HepG2 (cell line): ENCODE measurements at regions not wholly inside any gene's neighbourhood (a gene's known extent, or its start where the extent isn't known, plus 50 kb on each side); places are given as distances from the start of the nearest gene placed in this dataset.

Experiments used
- ATAC-seq: fragments of 200-7000 bp; cut with Tn5 transposase; 3 replicates; pipeline ENCODE4 v1.9.1; 2020; ENCODE audit warnings: mild to moderate bottlenecking, moderate library complexity
- BruUV-seq: library from RNA; stranded (reverse); fragments of 400-500 nt; replicated peaks from 2 replicates; lab custom pipeline; 2021; lab: Mats Ljungman, UMichigan
- CTCF ChIA-PET: fragments of 300-600 bp; formaldehyde crosslinking; extraction: SDS; loops from one replicate; lab custom pipeline; 2021; ENCODE audit warnings: low total read pairs, inconsistent platforms, low intra/inter-chr PET ratio; lab: Yijun Ruan, JAX
- POLR2A ChIA-PET: fragments of 350-600 bp; sonication (Branson Sonifier 250); formaldehyde crosslinking; loops from one replicate; lab custom pipeline; 2020; ENCODE audit warnings: antibody characterized with exemption, inconsistent platforms; lab: Yijun Ruan, JAX
- DNase-seq: peaks from one replicate; pipeline ENCODE4 v3.0.0-alpha.2; 2015; ENCODE audit warnings: low spot score
- FAIRE-seq: peaks from 3 replicates; lab custom pipeline; 2011; peaks lifted over from hg19 to GRCh38; lab: Jason Lieb, UNC
- H2AFZ ChIP-seq: one replicate; pipeline ENCODE4 v1.6.1; 2011; ENCODE audit warnings: low read length, inconsistent platforms
- H3K27ac ChIP-seq: fragments of 300-600 bp; 3 replicates; pipeline ENCODE4 v1.8.0; 2011; ENCODE audit warnings: mixed run types, mild to moderate bottlenecking, mixed read lengths, low read length, inconsistent platforms; ENCODE audit not compliant: insufficient read depth; ENCODE audit errors: extremely low read length
- H3K27me3 ChIP-seq, 2 experiments: fragments of 200-600 bp in 1 of 2; 2 replicates in 1 of 2; 3 replicates in 1 of 2; pipeline versions ENCODE4 v1.6.0 to v1.8.0; 2011; ENCODE audit warnings: low read length in 2 of 2, mild to moderate bottlenecking in 2 of 2, moderate library complexity in 2 of 2, inconsistent platforms in 1 of 2; ENCODE audit not compliant: insufficient read depth in 2 of 2, control insufficient read depth in 1 of 2
- H3K36me3 ChIP-seq, 2 experiments: fragments of 200-600 bp in 1 of 2; replicated peaks in 1 of 2; 2 replicates in 1 of 2; 3 replicates in 1 of 2; pipeline versions ENCODE4 v1.5.1 to v1.8.0; 2011; ENCODE audit warnings: low read length in 2 of 2, inconsistent platforms in 1 of 2; ENCODE audit not compliant: insufficient read depth in 2 of 2, control insufficient read depth in 1 of 2
- H3K4me1 ChIP-seq: 2 replicates; pipeline ENCODE4 v1.5.1; 2012; ENCODE audit warnings: low read length, inconsistent platforms; ENCODE audit not compliant: insufficient read depth
- H3K4me2 ChIP-seq: 2 replicates; pipeline ENCODE4 v1.6.0; 2011; ENCODE audit warnings: low read depth, low read length, inconsistent platforms
- H3K4me3 ChIP-seq, 3 experiments: fragments of 200-600 bp in 1 of 3; sonication (generic), shearing (Covaris generic) in 1 of 3; replicated peaks in 1 of 3; 2 replicates each; pipeline ENCODE4 v1.5.1; 2011 to 2016; ENCODE audit warnings: low read length in 3 of 3, inconsistent platforms in 2 of 3, low read depth in 2 of 3, mild to moderate bottlenecking in 2 of 3, control low read depth in 1 of 3, mixed read lengths in 1 of 3; ENCODE audit not compliant: insufficient read depth in 1 of 3
- H3K79me2 ChIP-seq: one replicate; pipeline ENCODE4 v1.6.1; 2011; ENCODE audit warnings: low read length, inconsistent platforms; ENCODE audit not compliant: insufficient read depth
- H3K9ac ChIP-seq: 2 replicates; pipeline ENCODE4 v1.6.0; 2011; ENCODE audit warnings: mild to moderate bottlenecking, low read depth, low read length, inconsistent platforms; ENCODE audit not compliant: insufficient read depth
- H3K9me3 ChIP-seq: 2 replicates; pipeline ENCODE4 v1.5.1; 2012; ENCODE audit warnings: mild to moderate bottlenecking, low read length
- H4K20me1 ChIP-seq: 2 replicates; pipeline ENCODE4 v1.6.0; 2011; ENCODE audit warnings: inconsistent platforms, mild to moderate bottlenecking, low read length, moderate library complexity; ENCODE audit not compliant: insufficient read depth
- AGO1 ChIP-seq: fragments of 200-400 bp; formaldehyde crosslinking; IDR thresholded peaks from 2 replicates; pipeline ENCODE4 v1.6.1; 2017; ENCODE audit warnings: mild to moderate bottlenecking, low read depth, low read length, moderate library complexity; ENCODE audit not compliant: poor library complexity, severe bottlenecking
- ATRX ChIP-seq: sonication (generic); formaldehyde crosslinking; IDR thresholded peaks from 2 replicates; pipeline ENCODE4 v1.4.0; 2020; ENCODE audit warnings: missing genetic modification reagents, borderline replicate concordance
- CBFB ChIP-seq: sonication (generic); formaldehyde crosslinking; IDR thresholded peaks from 2 replicates; pipeline ENCODE4 v1.4.0; 2020; ENCODE audit warnings: missing genetic modification reagents
- E2F2 ChIP-seq: sonication (generic); formaldehyde crosslinking; IDR thresholded peaks from 2 replicates; pipeline ENCODE4 v1.4.0; 2020; ENCODE audit warnings: missing genetic modification reagents, borderline replicate concordance
- FOXM1 ChIP-seq: sonication (generic); formaldehyde crosslinking; IDR thresholded peaks from 2 replicates; pipeline ENCODE4 v1.5.0; 2020; ENCODE audit warnings: missing genetic modification reagents
- HNRNPUL1 ChIP-seq: fragments of 200-400 bp; formaldehyde crosslinking; IDR thresholded peaks from 2 replicates; pipeline ENCODE4 v1.6.1; 2017; ENCODE audit warnings: low read depth, mild to moderate bottlenecking, low read length, moderate library complexity
- KLF13 ChIP-seq: sonication (generic); formaldehyde crosslinking; IDR thresholded peaks from 2 replicates; pipeline ENCODE4 v1.4.0; 2020; ENCODE audit warnings: mild to moderate bottlenecking, missing genetic modification reagents
- PAWR ChIP-seq: sonication (generic); formaldehyde crosslinking; IDR thresholded peaks from 2 replicates; pipeline ENCODE4 v1.4.0; 2020; ENCODE audit warnings: missing genetic modification reagents, mild to moderate bottlenecking, borderline replicate concordance
- PHF8 ChIP-seq: sonication (generic); formaldehyde crosslinking; IDR thresholded peaks from 2 replicates; pipeline ENCODE4 v1.5.0; 2020; ENCODE audit warnings: missing genetic modification reagents
- SETDB1 ChIP-seq: sonication (generic); formaldehyde crosslinking; IDR thresholded peaks from 2 replicates; pipeline ENCODE4 v1.5.1; 2020; ENCODE audit warnings: missing genetic modification reagents, mild to moderate bottlenecking, borderline replicate concordance
- SIX1 ChIP-seq: sonication (generic); formaldehyde crosslinking; IDR thresholded peaks from 2 replicates; pipeline ENCODE4 v1.4.0; 2020; ENCODE audit warnings: missing genetic modification reagents, borderline replicate concordance
- TEAD2 ChIP-seq: sonication (generic); formaldehyde crosslinking; IDR thresholded peaks from 2 replicates; pipeline ENCODE4 v1.9.0; 2021; ENCODE audit warnings: missing genetic modification reagents
- THYN1 ChIP-seq: sonication (generic); formaldehyde crosslinking; IDR thresholded peaks from 2 replicates; pipeline ENCODE4 v1.8.1; 2023; ENCODE audit warnings: low read depth, mild to moderate bottlenecking, moderate library complexity, missing genetic modification reagents, borderline replicate concordance
- U2AF1 ChIP-seq: fragments of 200-400 bp; formaldehyde crosslinking; optimal IDR thresholded peaks from 2 replicates; pipeline ENCODE3; 2017; ENCODE audit warnings: mild to moderate bottlenecking, low read depth, low read length
- ZFY ChIP-seq: sonication (generic); formaldehyde crosslinking; IDR thresholded peaks from 2 replicates; pipeline ENCODE4 v1.4.0; 2020; ENCODE audit warnings: missing genetic modification reagents
- ZNF232 ChIP-seq: sonication (generic); formaldehyde crosslinking; IDR thresholded peaks from 2 replicates; pipeline ENCODE4 v1.4.0; 2020; ENCODE audit warnings: missing genetic modification reagents, borderline replicate concordance
- ZNF382 ChIP-seq: sonication (generic); formaldehyde crosslinking; IDR thresholded peaks from 2 replicates; pipeline ENCODE4 v1.5.0; 2020; ENCODE audit warnings: missing genetic modification reagents, mild to moderate bottlenecking, borderline replicate concordance
- ZNF570 ChIP-seq: sonication (generic); formaldehyde crosslinking; IDR thresholded peaks from 2 replicates; pipeline ENCODE4 v1.4.0; 2020; ENCODE audit warnings: mild to moderate bottlenecking, missing genetic modification reagents, borderline replicate concordance
- WGBS: methylation state at CpG from one replicate; pipeline ENCODE4 v1.1.6; 2017; ENCODE audit warnings: low lambda C conversion rate; 5-methylcytosine and 5-hydroxymethylcytosine counted together
- in situ Hi-C: cut with HindIII; loops from 2 replicates; pipeline ENCODE4 v1.10.0; 2017; ENCODE audit warnings: low pct_unique_long_range_greater_than_20kb; ENCODE audit not compliant: extremely low pct_ligation_motif_present
- intact Hi-C: fragments of 100-400 bp; cut with micrococcal nuclease; formaldehyde crosslinking; loops from one replicate; pipeline ENCODE4 v1.10.0; 2022; ENCODE audit not compliant: unreplicated experiment

GRCh38 chr10:121222842-121223241 is 371.7 kb downstream of the WDR11 start (continued):
- TF ChIP-seq ZNF570 (CRISPR knock-in tag) (no peak), SETDB1 (no peak), AGO1 (no peak), ATRX (CRISPR knock-in tag) (no peak), E2F2 (CRISPR knock-in tag) (no peak), ZFY (CRISPR knock-in tag) (no peak), PHF8 (CRISPR knock-in tag) (no peak), CBFB (CRISPR knock-in tag) (no peak), ZNF232 (no peak), U2AF1 (no peak)

DNA sequence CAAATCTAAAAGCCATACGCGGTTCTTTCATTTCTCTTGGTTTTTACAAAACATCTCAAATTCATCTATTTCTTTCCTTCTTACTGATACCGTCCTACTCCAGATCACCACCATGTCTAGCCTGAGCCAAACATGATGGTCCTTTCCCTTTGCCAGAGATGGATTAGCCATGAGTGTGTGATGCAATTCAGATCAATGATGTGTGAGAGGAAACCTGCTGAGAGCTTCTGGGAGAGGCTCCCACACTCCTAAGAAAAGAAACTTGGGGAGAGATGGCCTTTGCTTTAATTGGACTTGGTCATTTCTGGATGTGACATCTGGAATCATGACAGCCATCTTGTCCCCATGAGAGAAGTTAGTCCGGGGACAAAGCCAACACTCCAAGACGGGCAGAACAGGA is 367.2 kb downstream of the FGFR2 start:
- FAIRE-seq (no peak), ATAC-seq (no peak), DNase-seq (no peak)
- Histone ChIP-seq H3K9me3 (no peaks in the 10 kb centered on the region), H3K79me2 (no peaks in the 10 kb centered on the region), H3K9ac (no peak overlapping the region), H3K4me1 (no peaks in the 10 kb centered on the region), H3K4me3 (no peak overlapping the region), H2AFZ (no peak overlapping the region), H4K20me1 (no peaks in the 10 kb centered on the region), H3K27ac (no peak overlapping the region), H3K36me3 (no peaks in the 10 kb centered on the region), H3K27me3 (no peaks in the 10 kb centered on the region; a peak in 1 of 5 replicates), H3K4me2 (no peak overlapping the region)
- no TSS peak for BruUV-seq
- POLR2A ChIA-PET: no interaction called here
- WGBS: 38% methylated on average over 5 of the region's 5 CpGs
- in situ Hi-C loops (no loop called here), intact Hi-C loops (no loop called here)
- CTCF ChIA-PET: no interaction called here
- TF ChIP-seq THYN1 (CRISPR knock-in tag): no peak
- no peak for TF ChIP-seq HNRNPUL1
- no peak for TF ChIP-seq FOXM1 (CRISPR knock-in tag)
- no peak for TF ChIP-seq ZNF382 (CRISPR knock-in tag)
- TF ChIP-seq TEAD2 (CRISPR knock-in tag): no peak
- no peak for TF ChIP-seq KLF13 (CRISPR knock-in tag)
- TF ChIP-seq SIX1 (CRISPR knock-in tag): no peak
- TF ChIP-seq PAWR (CRISPR knock-in tag): no peak
